HG02943 (cell line): ENCODE measurements at regions not wholly inside any gene's neighbourhood (a gene's known extent, or its start where the extent isn't known, plus 50 kb on each side); places are given as distances from the start of the nearest gene placed in this dataset.

Source experiments
- ATAC-seq: cut with Tn5 transposase; IDR thresholded peaks from one replicate; pipeline ENCODE4 v1.9.1; 2021; ENCODE audit warnings: mild to moderate bottlenecking, low read depth, moderate library complexity; ENCODE audit not compliant: unreplicated experiment

- no peak for ATAC-seq
Measured at GRCh38 chr3:159894386-159894785, 94.2 kb upstream of the IL12A start.

- ATAC-seq = no peak
Measured at GRCh38 chr3:159895430-159895829, 93.2 kb upstream of the IL12A start.

GRCh38 chr3:159896543-159896942 is 92.1 kb upstream of the IL12A start:
- ATAC-seq = no peak

- no peak for ATAC-seq
Measured at GRCh38 chr3:159897331-159898075, 91.1 kb upstream of the IL12A start.

- ATAC-seq = no peak
Measured at GRCh38 chr3:159898147-159898546, 90.5 kb upstream of the IL12A start.

- no peak for ATAC-seq
Measured at GRCh38 chr3:159899166-159899565, 89.5 kb upstream of the IL12A start.

GRCh38 chr3:159902546-159903314 is 85.9 kb upstream of the IL12A start:
- ATAC-seq = peak; percentile 58

GRCh38 chr3:159904455-159904854 is 84.2 kb upstream of the IL12A start:
- ATAC-seq = no peak

GRCh38 chr3:159904911-159905310 is 83.7 kb upstream of the IL12A start:
- no peak for ATAC-seq

GRCh38 chr3:159907828-159908227 is 80.8 kb upstream of the IL12A start:
- ATAC-seq = no peak

GRCh38 chr3:159910991-159911663 is 77.5 kb upstream of the IL12A start:
- no peak for ATAC-seq

- ATAC-seq = no peak
Measured at GRCh38 chr3:159911664-159912037, 77.0 kb upstream of the IL12A start.

GRCh38 chr3:159913712-159914414 is 74.8 kb upstream of the IL12A start:
- no peak for ATAC-seq

GRCh38 chr3:159914426-159914825 is 74.2 kb upstream of the IL12A start:
- no peak for ATAC-seq

GRCh38 chr3:159916052-159916451 is 72.6 kb upstream of the IL12A start:
- no peak for ATAC-seq

GRCh38 chr3:159917141-159917540 is 71.5 kb upstream of the IL12A start:
- ATAC-seq = no peak

- ATAC-seq = no peak
Measured at GRCh38 chr3:159919873-159920272, 68.8 kb upstream of the IL12A start.

GRCh38 chr3:159922193-159922840 is 66.3 kb upstream of the IL12A start:
- ATAC-seq = no peak

- peak; percentile 94 for ATAC-seq
Measured at GRCh38 chr3:159922861-159923312, 65.7 kb upstream of the IL12A start.

GRCh38 chr3:159923336-159923735 is 65.3 kb upstream of the IL12A start:
- ATAC-seq = no peak
